Lung microvascular endothelial cell (primary cell): ENCODE measurements at regions not wholly inside any gene's neighbourhood (a gene's known extent, or its start where the extent isn't known, plus 50 kb on each side); places are given as distances from the start of the nearest gene placed in this dataset.

Experiments used
- DNase-seq, 2 donors: peaks; one replicate each; pipeline versions ENCODE4 v3.0.0 to v3.0.0-alpha.2; 2010; ENCODE audit warnings: low read depth in 2 of 2

GRCh38 chrX:9087271-9088040, 53.5 kb upstream of the FAM9B start:
- no peak for DNase-seq

DNA sequence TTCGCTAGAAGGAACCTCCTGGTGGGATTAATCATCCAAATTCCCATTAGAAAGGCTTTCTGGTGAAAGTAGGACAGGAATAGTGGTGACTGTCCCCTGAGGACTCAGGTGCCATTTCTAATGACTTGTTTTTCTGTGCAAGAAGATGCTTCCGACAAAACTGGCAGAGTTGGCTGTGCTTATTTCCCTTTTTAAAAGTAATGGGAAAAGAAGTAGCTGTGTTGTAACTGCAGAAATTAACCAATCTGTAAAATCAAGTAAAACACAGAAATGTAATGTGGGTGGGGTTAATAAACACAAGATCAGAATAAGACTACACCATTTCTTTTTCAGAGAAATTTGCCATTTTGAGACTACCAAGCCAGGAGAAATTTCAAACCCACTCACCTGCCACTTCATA, 55.0 kb upstream of the FAM9B start:
- no peak for DNase-seq

DNA sequence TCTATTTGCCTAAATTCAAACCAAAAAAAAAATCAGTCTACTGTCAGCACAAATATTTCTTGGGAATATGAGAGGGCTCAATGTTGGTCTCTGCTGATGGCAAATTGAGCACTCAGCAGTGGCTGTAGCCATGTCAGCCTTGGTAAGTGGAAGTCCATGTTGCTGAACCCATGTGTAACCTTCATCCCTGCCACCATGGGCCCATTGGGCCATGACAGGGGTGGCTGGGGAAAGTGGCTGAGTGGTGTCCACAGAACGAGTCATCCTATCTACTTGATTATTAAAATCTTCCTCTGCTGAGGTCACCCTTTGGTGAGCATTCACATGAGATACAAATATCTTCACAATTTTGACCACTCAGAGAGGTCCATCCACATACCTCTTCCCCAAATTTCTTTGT, 56.8 kb upstream of the FAM9B start:
- no peak for DNase-seq

DNA sequence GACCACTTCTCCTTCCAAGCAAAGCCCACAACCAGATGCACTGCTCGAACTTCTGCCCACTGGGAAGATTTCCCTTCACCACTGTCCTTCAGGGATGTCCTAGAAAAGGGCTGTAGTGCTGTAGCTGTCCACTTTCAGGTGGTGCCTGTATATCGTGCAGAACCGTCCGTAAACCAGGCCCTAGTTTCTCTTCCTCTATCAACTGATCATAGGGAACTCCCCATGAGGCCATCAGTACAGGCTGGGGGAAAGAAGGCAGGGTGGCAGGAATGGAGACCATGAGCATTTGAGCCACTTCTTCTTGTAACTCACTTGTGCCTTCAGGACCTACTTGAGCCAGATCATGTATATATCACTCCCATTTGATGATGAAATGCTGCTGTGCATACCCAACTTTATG, 57.3 kb upstream of the FAM9B start:
- no peak for DNase-seq

DNA sequence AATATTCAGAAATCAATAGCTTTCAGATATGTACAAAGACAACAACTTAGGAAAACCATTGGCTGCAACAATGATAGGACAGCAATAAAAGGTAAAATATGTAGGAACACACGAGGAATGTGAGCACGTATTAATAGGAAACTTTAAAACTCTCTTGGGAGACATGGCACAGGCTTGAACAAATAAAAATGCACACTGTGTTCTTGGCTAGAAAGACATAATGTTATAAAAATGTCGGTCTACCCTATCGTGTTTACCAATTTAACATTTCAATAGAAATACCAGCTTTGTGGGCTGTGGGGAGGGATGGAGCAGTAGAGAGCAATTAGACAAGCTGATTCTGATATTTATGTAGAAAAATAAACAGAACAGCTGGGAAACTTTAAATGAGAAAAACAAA, 69.0 kb upstream of the FAM9B start:
- no peak for DNase-seq

GRCh38 chrX:9108054-9108453, 74.1 kb upstream of the FAM9B start:
- DNase-seq = no peak

DNA sequence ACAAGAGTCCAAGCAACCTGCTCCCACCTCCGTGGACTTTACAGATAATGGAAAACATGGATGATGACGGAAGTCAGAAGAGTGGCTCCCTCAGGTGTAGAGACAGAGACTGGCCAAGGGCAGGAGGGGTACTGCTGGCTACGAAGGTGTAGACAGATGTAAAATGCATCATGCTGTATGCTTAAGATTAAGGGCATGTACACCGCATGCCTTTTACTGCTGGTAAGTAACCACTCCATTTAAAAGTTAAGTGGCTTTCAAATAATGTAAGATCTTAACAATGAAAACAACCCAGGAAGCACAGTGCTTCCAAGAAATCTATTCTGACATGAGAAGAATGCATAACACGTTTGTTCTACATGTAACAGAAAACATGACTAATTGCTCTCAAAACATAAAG, 76.9 kb upstream of the FAM9B start:
- no peak for DNase-seq

- DNase-seq = no peak
Observed at GRCh38 chrX:9114245-9114644, 80.3 kb upstream of the FAM9B start.

GRCh38 chrX:9117851-9118250, 83.9 kb upstream of the FAM9B start:
- no peak for DNase-seq

GRCh38 chrX:9122519-9123245, 88.8 kb upstream of the FAM9B start:
- DNase-seq = no peak

DNA sequence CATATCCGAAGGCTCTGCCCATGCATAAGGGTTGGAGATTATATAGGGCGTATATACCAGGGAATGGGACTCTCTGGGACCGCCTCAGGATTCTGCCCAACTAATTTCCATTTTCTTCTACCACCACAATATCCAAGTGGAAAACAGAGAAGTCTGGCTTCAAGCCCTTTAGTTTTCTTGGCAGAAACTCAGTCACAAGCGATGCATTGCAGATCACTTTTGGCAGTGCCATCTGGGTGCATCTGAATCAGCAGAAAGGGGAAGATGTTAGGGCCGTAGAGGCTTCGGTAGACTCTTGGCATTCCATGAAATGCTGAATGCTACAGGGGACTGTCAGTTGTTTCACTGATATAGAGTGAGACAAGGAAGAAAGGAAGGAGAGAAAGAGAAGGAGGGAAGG, 94.1 kb upstream of the FAM9B start:
- DNase-seq = no peak

- no peak for DNase-seq
Observed at GRCh38 chrX:9130031-9130430, 96.1 kb upstream of the FAM9B start.

GRCh38 chrX:9131066-9131465, 97.1 kb upstream of the FAM9B start:
- no peak for DNase-seq

GRCh38 chrX:9132036-9132638, 98.2 kb upstream of the FAM9B start:
- DNase-seq = peak; percentile 10 to 16

DNA sequence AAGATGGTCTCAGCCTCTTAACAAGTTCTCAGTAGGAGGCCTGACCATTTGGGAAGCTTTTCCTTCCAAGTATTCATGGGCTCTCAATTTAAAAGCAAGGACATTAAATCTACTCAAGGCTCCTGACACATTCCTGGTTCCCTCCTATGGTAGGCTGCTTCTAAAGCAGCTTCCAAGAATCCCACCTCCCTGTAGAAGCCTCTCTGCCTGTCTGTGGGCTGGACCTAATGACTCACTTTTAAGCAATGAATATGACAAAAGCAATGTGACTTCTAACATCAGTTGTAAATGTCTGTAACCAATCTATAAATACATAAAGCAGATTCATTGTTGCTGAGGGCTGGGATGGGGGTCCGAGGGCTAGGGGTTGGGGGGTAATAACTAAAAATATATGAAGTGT, 99.5 kb upstream of the FAM9B start:
- no peak for DNase-seq

DNA sequence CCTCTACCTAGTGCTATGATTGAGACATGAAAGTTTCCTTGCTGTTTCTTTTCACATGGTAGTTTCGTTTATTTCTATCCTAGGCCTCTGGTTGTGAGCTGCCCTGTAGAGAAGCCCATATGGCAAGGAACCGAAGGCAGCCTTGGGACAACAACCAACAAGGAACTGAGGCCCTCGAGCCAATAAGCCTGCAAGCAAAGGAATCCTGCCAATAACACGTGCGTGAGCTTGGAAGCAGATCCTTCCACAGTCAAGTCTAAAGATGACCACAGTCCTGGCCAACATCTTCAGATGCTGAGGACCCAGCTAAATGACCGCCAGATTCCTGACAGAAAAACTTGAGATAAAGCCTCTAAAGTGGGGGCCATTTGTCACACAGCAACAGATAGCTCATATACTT, 100.4 kb upstream of the FAM9B start:
- DNase-seq = no peak

- DNase-seq = no peak
Observed at GRCh38 chrX:9135901-9136510, 102.1 kb upstream of the FAM9B start.

GRCh38 chrX:9137152-9137551, 103.2 kb upstream of the FAM9B start:
- DNase-seq = no peak

DNA sequence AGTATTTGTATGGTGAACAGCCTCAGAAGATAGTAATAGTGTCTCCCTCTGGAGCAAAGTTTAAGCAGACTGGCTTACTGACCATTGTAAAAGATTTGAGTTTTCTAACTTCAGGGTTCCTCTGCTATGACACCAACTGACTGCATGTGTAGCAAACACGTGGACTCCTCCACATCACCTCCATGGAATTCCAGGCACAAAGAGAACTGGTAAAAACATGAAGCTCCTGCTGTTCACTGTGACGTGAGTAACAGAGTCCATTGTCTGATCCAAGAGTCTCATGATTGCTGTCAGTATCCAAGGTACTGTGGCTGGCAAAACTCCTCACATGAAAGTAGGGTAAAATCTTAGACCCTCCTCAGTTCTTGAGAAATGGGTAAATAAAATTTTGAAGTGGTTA, 107.6 kb upstream of the FAM9B start:
- DNase-seq = peak in 1 of 2 donors; percentile 13

- no peak for DNase-seq
Observed at GRCh38 chrX:9144701-9145241, 110.8 kb upstream of the FAM9B start.

DNA sequence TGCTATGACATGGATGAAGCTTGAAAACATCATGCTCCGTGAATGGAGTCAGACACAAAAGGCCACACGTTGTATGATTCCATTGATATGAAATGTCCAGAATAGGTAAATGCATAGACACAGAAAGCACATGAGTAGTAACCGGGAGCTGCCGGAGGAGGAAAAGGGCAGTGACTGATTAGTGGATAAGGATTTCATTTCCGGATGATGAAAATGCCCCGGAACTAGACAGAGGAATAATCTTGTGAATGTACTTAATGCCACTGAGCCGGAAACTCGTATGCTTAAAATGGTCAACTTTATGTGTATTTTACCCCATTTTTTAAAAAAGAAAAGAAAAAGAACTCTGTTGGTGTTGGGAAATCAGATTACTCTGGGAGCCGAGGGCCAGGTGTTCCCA, 112.7 kb upstream of the FAM9B start:
- DNase-seq = no peak

DNA sequence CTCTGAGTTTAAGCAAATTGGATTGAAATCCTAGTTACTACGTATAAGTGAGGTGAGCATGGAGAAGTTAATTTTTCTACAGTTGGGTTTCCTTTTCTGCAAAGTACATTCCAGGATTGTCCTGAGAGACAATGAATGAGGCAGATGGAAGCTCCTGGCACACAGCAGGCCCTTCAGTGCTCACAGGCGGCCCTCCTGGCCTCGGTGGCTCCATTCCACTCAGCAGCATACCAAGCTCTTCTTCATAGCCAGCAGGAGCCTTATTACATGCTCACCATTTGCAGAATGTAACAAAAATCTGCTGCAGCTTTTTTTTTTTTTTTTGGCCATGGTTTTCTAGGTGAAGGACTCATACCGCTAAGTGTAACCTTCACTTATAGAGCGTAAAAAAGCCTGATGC, 113.2 kb upstream of the FAM9B start:
- no peak for DNase-seq
